Smooth muscle cell (in vitro differentiated cells): ENCODE measurements at regions not wholly inside any gene's neighbourhood (a gene's known extent, or its start where the extent isn't known, plus 50 kb on each side); places are given as distances from the start of the nearest gene placed in this dataset.
"Not testable (repeated sequence)": the region's sequence is repeated elsewhere in the genome, so short reads cannot be mapped to it uniquely, and the experiment has no call there.

Source experiments
- DNase-seq: peaks from one replicate; lab custom pipeline; 2025; ENCODE audit not compliant: unreplicated experiment; lab: John Stamatoyannopoulos, UW
- H2AFZ ChIP-seq: fragments of 200-600 bp; sonication (generic); 2 replicates; pipeline ENCODE4 v1.6.0; 2016; ENCODE audit warnings: antibody characterized with exemption, low read depth, mild to moderate bottlenecking
- H3F3A ChIP-seq: fragments of 200-600 bp; sonication (generic); 2 replicates; pipeline ENCODE4 v1.6.0; 2017; ENCODE audit warnings: antibody characterized with exemption, low read depth
- H3K27ac ChIP-seq: fragments of 200-600 bp; sonication (generic); 2 replicates; pipeline ENCODE4 v1.5.1; 2016; ENCODE audit warnings: low read depth, mild to moderate bottlenecking
- H3K27me3 ChIP-seq: fragments of 200-600 bp; sonication (generic); 2 replicates; pipeline ENCODE4 v1.6.1; 2016; ENCODE audit warnings: low read depth, mild to moderate bottlenecking
- H3K36me3 ChIP-seq: fragments of 200-600 bp; sonication (generic); 2 replicates; pipeline ENCODE4 v1.5.1; 2016; ENCODE audit warnings: low read depth
- H3K4me1 ChIP-seq: fragments of 200-600 bp; sonication (generic); 2 replicates; pipeline ENCODE4 v1.5.1; 2016; ENCODE audit warnings: low read depth
- H3K4me2 ChIP-seq: fragments of 200-600 bp; sonication (generic); 2 replicates; pipeline ENCODE4 v1.6.0; 2016; ENCODE audit warnings: mild to moderate bottlenecking
- H3K4me3 ChIP-seq: fragments of 200-600 bp; sonication (generic); 2 replicates; pipeline ENCODE4 v1.5.1; 2016; ENCODE audit warnings: mild to moderate bottlenecking
- H3K79me2 ChIP-seq: fragments of 200-600 bp; sonication (generic); 2 replicates; pipeline ENCODE4 v1.6.0; 2016; ENCODE audit warnings: low read depth, mild to moderate bottlenecking
- H3K9ac ChIP-seq: fragments of 200-600 bp; sonication (generic); 2 replicates; pipeline ENCODE4 v1.6.0; 2016; ENCODE audit warnings: low read depth
- H3K9me3 ChIP-seq: fragments of 200-600 bp; sonication (generic); replicated peaks from 2 replicates; pipeline ENCODE4 v1.5.1; 2016; ENCODE audit warnings: low read depth
- H4K20me1 ChIP-seq: fragments of 200-600 bp; sonication (generic); 2 replicates; pipeline ENCODE4 v1.6.0; 2016; ENCODE audit warnings: low read depth
- WGBS: methylation state at CpG from one replicate; pipeline ENCODE4 v1.1.7; 2016; ENCODE audit warnings: low lambda C conversion rate; 5-methylcytosine and 5-hydroxymethylcytosine counted together
- TF ChIP-seq, protein P1 (sequence below): fragments of 200-600 bp; sonication (generic); IDR thresholded peaks from 2 replicates; pipeline ENCODE4 v1.5.1; 2017; ENCODE audit warnings: borderline replicate concordance, mild to moderate bottlenecking, antibody characterized with exemption; ENCODE audit not compliant: insufficient read depth, poor library complexity, severe bottlenecking

DNA sequence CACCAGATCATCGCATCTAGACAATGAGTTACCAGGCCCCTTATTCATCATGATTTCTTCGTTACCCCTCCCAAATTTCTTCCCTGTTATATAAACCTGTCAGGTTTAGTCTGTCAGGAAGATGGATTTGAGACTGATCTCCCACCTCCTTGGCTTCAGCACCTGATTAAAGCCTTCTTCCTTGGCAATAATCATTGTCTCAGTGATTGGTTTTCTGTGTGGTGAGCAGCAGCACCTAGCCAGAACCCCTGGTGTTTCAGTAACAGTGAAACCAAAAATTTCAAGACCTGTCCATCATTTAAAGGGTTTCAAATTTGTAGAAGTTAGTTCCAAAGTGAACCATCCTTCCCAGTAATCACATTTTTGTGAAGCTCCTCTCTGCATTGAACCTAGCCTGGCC, 209.8 kb upstream of the GJE1 start:
- TF ChIP-seq, protein P1, sequence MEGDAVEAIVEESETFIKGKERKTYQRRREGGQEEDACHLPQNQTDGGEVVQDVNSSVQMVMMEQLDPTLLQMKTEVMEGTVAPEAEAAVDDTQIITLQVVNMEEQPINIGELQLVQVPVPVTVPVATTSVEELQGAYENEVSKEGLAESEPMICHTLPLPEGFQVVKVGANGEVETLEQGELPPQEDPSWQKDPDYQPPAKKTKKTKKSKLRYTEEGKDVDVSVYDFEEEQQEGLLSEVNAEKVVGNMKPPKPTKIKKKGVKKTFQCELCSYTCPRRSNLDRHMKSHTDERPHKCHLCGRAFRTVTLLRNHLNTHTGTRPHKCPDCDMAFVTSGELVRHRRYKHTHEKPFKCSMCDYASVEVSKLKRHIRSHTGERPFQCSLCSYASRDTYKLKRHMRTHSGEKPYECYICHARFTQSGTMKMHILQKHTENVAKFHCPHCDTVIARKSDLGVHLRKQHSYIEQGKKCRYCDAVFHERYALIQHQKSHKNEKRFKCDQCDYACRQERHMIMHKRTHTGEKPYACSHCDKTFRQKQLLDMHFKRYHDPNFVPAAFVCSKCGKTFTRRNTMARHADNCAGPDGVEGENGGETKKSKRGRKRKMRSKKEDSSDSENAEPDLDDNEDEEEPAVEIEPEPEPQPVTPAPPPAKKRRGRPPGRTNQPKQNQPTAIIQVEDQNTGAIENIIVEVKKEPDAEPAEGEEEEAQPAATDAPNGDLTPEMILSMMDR: no peak
- DNase-seq: no peak
- no peaks in the 10 kb centered on the region for H3F3A ChIP-seq
- no peak overlapping the region for H3K4me2 ChIP-seq
- no peak overlapping the region for H2AFZ ChIP-seq
- 95% methylated on average over 2 of the region's 2 CpGs for WGBS
- H3K9me3 ChIP-seq: no peaks in the 10 kb centered on the region
- H3K27me3 ChIP-seq: no peaks in the 10 kb centered on the region
- H4K20me1 ChIP-seq: no peaks in the 10 kb centered on the region
- no peaks in the 10 kb centered on the region for H3K79me2 ChIP-seq
- H3K9ac ChIP-seq: no peak overlapping the region
- no peak overlapping the region for H3K4me3 ChIP-seq
- H3K4me1 ChIP-seq: no peaks in the 10 kb centered on the region
- no peaks in the 10 kb centered on the region for H3K36me3 ChIP-seq
- H3K27ac ChIP-seq: no peak overlapping the region

- H3K4me2 ChIP-seq, H2AFZ ChIP-seq, H3K4me1 ChIP-seq, H3K27ac ChIP-seq, H3K4me3 ChIP-seq, H3K79me2 ChIP-seq, H3K9ac ChIP-seq, H3K9me3 ChIP-seq, H4K20me1 ChIP-seq, H3K27me3 ChIP-seq, DNase-seq, H3F3A ChIP-seq, H3K36me3 ChIP-seq: not testable (repeated sequence)
- WGBS: 92% methylated on average over 30 of the region's 30 CpGs
Observed at GRCh38 chr6:141916682-141917505, 215.8 kb upstream of the GJE1 start.

GRCh38 chr6:141914646-141915045, 218.1 kb upstream of the GJE1 start:
- no peak overlapping the region for H3K4me2 ChIP-seq
- WGBS: 79% methylated on average over 2 of the region's 2 CpGs
- no peak for DNase-seq

GRCh38 chr6:141906569-141907080, 226.1 kb upstream of the GJE1 start:
- Histone ChIP-seq H3K79me2 (no peaks in the 10 kb centered on the region), H3K4me1 (no peaks in the 10 kb centered on the region), H2AFZ (no peak overlapping the region), H3F3A (no peaks in the 10 kb centered on the region), H3K4me2 (no peak overlapping the region), H3K9ac (no peak overlapping the region), H3K4me3 (no peak overlapping the region), H4K20me1 (no peaks in the 10 kb centered on the region), H3K9me3 (no peaks in the 10 kb centered on the region), H3K27ac (no peak overlapping the region), H3K36me3 (no peaks in the 10 kb centered on the region), H3K27me3 (no peaks in the 10 kb centered on the region)
- DNase-seq: no peak
- TF ChIP-seq, protein P1: no peak

More at GRCh38 chr6:141914646-141915045, 218.1 kb upstream of the GJE1 start:
- no peaks in the 10 kb centered on the region for H3K79me2 ChIP-seq
- no peaks in the 10 kb centered on the region for H3F3A ChIP-seq
- no peak overlapping the region for H2AFZ ChIP-seq
- no peaks in the 10 kb centered on the region for H3K36me3 ChIP-seq
- H3K4me1 ChIP-seq: no peaks in the 10 kb centered on the region
- no peak overlapping the region for H3K27ac ChIP-seq
- TF ChIP-seq, protein P1: no peak
- H3K27me3 ChIP-seq: no peaks in the 10 kb centered on the region
- no peak overlapping the region for H3K4me3 ChIP-seq
- no peaks in the 10 kb centered on the region for H4K20me1 ChIP-seq
- no peak overlapping the region for H3K9ac ChIP-seq
- no peaks in the 10 kb centered on the region for H3K9me3 ChIP-seq
